Panc1 (cell line): ENCODE measurements at regions not wholly inside any gene's neighbourhood (a gene's known extent, or its start where the extent isn't known, plus 50 kb on each side); places are given as distances from the start of the nearest gene placed in this dataset.

Experiments used
- CTCF ChIP-seq: fragments of 450-650 bp; IDR thresholded peaks from 2 replicates; pipeline ENCODE4 v1.5.1; 2017; ENCODE audit warnings: mild to moderate bottlenecking
- TCF7L2 ChIP-seq: IDR thresholded peaks from 2 replicates; pipeline ENCODE4 v1.6.1; 2011; ENCODE audit warnings: mild to moderate bottlenecking, low read depth, low read length, inconsistent platforms
- TF ChIP-seq, protein P1 (sequence below), 2 experiments: IDR thresholded peaks; 2 replicates each; pipeline ENCODE4 v1.6.1; 2011 to 2012; ENCODE audit warnings: low read depth in 2 of 2, control low read depth in 1 of 2, low read length in 1 of 2, mild to moderate bottlenecking in 1 of 2, moderate library complexity in 1 of 2; ENCODE audit not compliant: insufficient read depth in 1 of 2

DNA sequence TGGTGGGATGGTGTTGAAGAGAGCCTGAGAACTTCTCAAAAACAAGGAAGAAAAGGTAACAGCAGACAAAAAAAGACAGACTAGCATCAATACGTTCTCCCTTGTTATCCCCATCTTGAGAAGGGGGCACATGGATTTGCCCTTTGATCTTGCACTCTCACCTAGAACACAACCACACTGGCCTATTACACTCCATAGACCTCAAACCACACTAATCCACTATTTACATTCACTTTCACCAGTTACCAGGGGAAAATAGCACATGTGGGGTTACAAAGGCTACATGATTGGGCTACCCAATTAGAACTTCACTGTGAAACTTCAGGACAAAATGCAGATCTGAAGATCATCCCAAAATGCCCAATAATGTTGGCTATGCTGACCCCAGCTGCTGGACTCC lies 72.6 kb upstream of the SELENOP start:
- TF ChIP-seq, protein P1, sequence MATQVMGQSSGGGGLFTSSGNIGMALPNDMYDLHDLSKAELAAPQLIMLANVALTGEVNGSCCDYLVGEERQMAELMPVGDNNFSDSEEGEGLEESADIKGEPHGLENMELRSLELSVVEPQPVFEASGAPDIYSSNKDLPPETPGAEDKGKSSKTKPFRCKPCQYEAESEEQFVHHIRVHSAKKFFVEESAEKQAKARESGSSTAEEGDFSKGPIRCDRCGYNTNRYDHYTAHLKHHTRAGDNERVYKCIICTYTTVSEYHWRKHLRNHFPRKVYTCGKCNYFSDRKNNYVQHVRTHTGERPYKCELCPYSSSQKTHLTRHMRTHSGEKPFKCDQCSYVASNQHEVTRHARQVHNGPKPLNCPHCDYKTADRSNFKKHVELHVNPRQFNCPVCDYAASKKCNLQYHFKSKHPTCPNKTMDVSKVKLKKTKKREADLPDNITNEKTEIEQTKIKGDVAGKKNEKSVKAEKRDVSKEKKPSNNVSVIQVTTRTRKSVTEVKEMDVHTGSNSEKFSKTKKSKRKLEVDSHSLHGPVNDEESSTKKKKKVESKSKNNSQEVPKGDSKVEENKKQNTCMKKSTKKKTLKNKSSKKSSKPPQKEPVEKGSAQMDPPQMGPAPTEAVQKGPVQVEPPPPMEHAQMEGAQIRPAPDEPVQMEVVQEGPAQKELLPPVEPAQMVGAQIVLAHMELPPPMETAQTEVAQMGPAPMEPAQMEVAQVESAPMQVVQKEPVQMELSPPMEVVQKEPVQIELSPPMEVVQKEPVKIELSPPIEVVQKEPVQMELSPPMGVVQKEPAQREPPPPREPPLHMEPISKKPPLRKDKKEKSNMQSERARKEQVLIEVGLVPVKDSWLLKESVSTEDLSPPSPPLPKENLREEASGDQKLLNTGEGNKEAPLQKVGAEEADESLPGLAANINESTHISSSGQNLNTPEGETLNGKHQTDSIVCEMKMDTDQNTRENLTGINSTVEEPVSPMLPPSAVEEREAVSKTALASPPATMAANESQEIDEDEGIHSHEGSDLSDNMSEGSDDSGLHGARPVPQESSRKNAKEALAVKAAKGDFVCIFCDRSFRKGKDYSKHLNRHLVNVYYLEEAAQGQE (IDR thresholded peaks at IDR 0.05; ENCODE audit: insufficient read depth in 1 of 2, low read depth in 2 of 2, low read length in 1 of 2) = no peak
- TF ChIP-seq TCF7L2 (no peak), CTCF (no peak)
